ENCODE measurements at regions not wholly inside any gene's neighbourhood (a gene's known extent, or its start where the extent isn't known, plus 50 kb on each side); places are given as distances from the start of the nearest gene placed in this dataset.

GRCh38 chr3:70829092-70829491, 516.7 kb upstream of the MDFIC2 start (continued):
- no peak for TF ChIP-seq MGA (IDR thresholded peaks at IDR 0.05)
- no peak for TF ChIP-seq ZNF316 (IDR thresholded peaks at IDR 0.05)
- no peak for TF ChIP-seq ZNF354B (CRISPR knock-in tag; IDR thresholded peaks at IDR 0.05)
- TF ChIP-seq TGIF2 (CRISPR knock-in tag; IDR thresholded peaks at IDR 0.05): no peak
- TF ChIP-seq CEBPB (tag; IDR thresholded peaks at IDR 0.05): no peak
- no peak for TF ChIP-seq RUNX1 (IDR thresholded peaks at IDR 0.05; ENCODE audit: low read depth)
- no peak for TF ChIP-seq ZNF175 (CRISPR knock-in tag; IDR thresholded peaks at IDR 0.05; ENCODE audit: low read depth)
- no peak for TF ChIP-seq ZNF445 (CRISPR knock-in tag; IDR thresholded peaks at IDR 0.05; ENCODE audit: low read depth)
- no peak for TF ChIP-seq ZNF184 (CRISPR knock-in tag; IDR thresholded peaks at IDR 0.05)
- TF ChIP-seq CCAR2 (IDR thresholded peaks at IDR 0.05; ENCODE audit: low read depth, low read length): no peak
- TF ChIP-seq ID3 (CRISPR knock-in tag; IDR thresholded peaks at IDR 0.05): no peak
- TF ChIP-seq ID3 (tag; IDR thresholded peaks at IDR 0.05): no peak
- TF ChIP-seq ARID3A (IDR thresholded peaks at IDR 0.05; ENCODE audit: borderline replicate concordance, low read depth, low read length): no peak
- no peak for TF ChIP-seq MCM3 (IDR thresholded peaks at IDR 0.05)
